ENCODE measurements at regions not wholly inside any gene's neighbourhood (a gene's known extent, or its start where the extent isn't known, plus 50 kb on each side); places are given as distances from the start of the nearest gene placed in this dataset.

GRCh38 chr6:8688821-8689220 is 253.5 kb upstream of the SLC35B3 start:
- intact Hi-C loops (cut with micrococcal nuclease), result no loop called here
- H3K4me1 ChIP-seq, result no peaks in the 10 kb centered on the region
- no peak overlapping the region for H3K27ac ChIP-seq (replicated peaks)
- H3K36me3 ChIP-seq, result no peaks in the 10 kb centered on the region
- no peaks in the 10 kb centered on the region for H3K9me3 ChIP-seq (replicated peaks)
- TF ChIP-seq CTCF (IDR thresholded peaks at IDR 0.05; ENCODE audit: borderline replicate concordance), result no peak
- no peaks in the 10 kb centered on the region for H3K27me3 ChIP-seq (ENCODE audit: low read depth)
- DNase-seq, result no peak
- H3K4me3 ChIP-seq, result no peak overlapping the region

DNA sequence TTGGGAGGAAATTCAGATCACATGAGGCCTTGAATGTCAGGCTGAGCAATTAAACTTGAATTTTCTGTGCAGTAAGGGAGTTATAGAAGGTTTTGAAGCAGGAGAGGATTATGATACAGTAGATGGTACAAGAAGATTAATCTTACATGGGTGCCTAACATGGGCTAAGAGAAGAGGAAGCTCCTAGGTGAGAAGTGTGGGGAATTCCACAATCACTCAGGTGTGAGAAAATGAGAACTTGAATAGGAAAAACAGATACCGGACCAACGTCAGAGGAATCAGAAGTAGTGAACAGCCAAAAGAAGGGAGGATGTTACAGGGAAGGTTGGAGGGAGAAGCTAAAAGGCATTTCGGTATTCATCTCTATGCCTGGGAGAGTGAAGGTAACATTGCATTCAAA is 250.7 kb upstream of the SLC35B3 start:
- no peak for TF ChIP-seq CTCF (IDR thresholded peaks at IDR 0.05; ENCODE audit: borderline replicate concordance)
- Histone ChIP-seq H3K9me3 (replicated peaks) (no peaks in the 10 kb centered on the region), H3K27ac (replicated peaks) (no peak overlapping the region), H3K27me3 (ENCODE audit: low read depth) (no peaks in the 10 kb centered on the region), H3K4me3 (no peak overlapping the region), H3K4me1 (no peaks in the 10 kb centered on the region), H3K36me3 (no peaks in the 10 kb centered on the region)
- intact Hi-C loops (cut with micrococcal nuclease), result no loop called here
- DNase-seq, result no peak

GRCh38 chr6:8683204-8683603 is 247.9 kb upstream of the SLC35B3 start:
- intact Hi-C loops (cut with micrococcal nuclease), result no loop called here
- Histone ChIP-seq H3K27ac (replicated peaks) (no peak overlapping the region), H3K9me3 (replicated peaks) (no peaks in the 10 kb centered on the region), H3K36me3 (no peaks in the 10 kb centered on the region), H3K27me3 (ENCODE audit: low read depth) (no peaks in the 10 kb centered on the region), H3K4me1 (no peaks in the 10 kb centered on the region), H3K4me3 (no peak overlapping the region)
- no peak for DNase-seq
- TF ChIP-seq CTCF (IDR thresholded peaks at IDR 0.05; ENCODE audit: borderline replicate concordance), result no peak

- H3K9me3 ChIP-seq (replicated peaks), result no peaks in the 10 kb centered on the region
- DNase-seq, result no peak
- H3K27ac ChIP-seq (replicated peaks), result no peak overlapping the region
- intact Hi-C loops (cut with micrococcal nuclease), result no loop called here
- no peak overlapping the region for H3K4me3 ChIP-seq
- H3K36me3 ChIP-seq, result no peaks in the 10 kb centered on the region
- H3K27me3 ChIP-seq (ENCODE audit: low read depth), result no peaks in the 10 kb centered on the region
- H3K4me1 ChIP-seq, result no peaks in the 10 kb centered on the region
- TF ChIP-seq CTCF (IDR thresholded peaks at IDR 0.05; ENCODE audit: borderline replicate concordance), result no peak
Measured at GRCh38 chr6:8679823-8680222, 244.5 kb upstream of the SLC35B3 start.

- intact Hi-C loops (cut with micrococcal nuclease), result no loop called here
- no peaks in the 10 kb centered on the region for H3K27me3 ChIP-seq (ENCODE audit: low read depth)
- H3K9me3 ChIP-seq (replicated peaks), result no peaks in the 10 kb centered on the region
- H3K36me3 ChIP-seq, result no peaks in the 10 kb centered on the region
- no peak overlapping the region for H3K4me3 ChIP-seq
- TF ChIP-seq CTCF (IDR thresholded peaks at IDR 0.05; ENCODE audit: borderline replicate concordance), result no peak
- H3K27ac ChIP-seq (replicated peaks), result no peak overlapping the region
- no peaks in the 10 kb centered on the region for H3K4me1 ChIP-seq
- DNase-seq, result no peak
Measured at GRCh38 chr6:8678466-8678865, 243.1 kb upstream of the SLC35B3 start.

DNA sequence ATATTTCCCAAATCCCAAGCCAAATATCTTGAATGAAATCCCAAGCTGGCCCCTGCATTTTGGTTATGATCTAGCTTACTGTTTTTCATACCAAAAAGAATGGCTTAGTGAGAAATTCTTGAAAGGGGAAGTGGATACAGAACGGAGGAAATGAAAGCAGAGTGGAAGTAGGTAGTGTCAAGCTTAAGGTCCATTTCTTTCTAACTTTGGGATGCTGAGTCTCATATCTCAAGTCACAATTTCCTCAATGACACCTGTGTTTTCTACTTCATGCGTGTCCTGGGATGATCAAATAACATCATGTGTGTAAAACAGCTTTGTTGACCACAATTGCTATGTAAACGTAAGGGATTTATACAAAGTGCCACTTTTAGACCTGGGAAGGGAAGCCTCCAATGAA is 238.8 kb upstream of the SLC35B3 start:
- DNase-seq, result no peak
- TF ChIP-seq CTCF (IDR thresholded peaks at IDR 0.05; ENCODE audit: borderline replicate concordance), result no peak
- H3K9me3 ChIP-seq (replicated peaks), result no peaks in the 10 kb centered on the region
- H3K36me3 ChIP-seq, result no peaks in the 10 kb centered on the region
- no peaks in the 10 kb centered on the region for H3K27me3 ChIP-seq (ENCODE audit: low read depth)
- H3K4me1 ChIP-seq, result no peaks in the 10 kb centered on the region
- intact Hi-C loops (cut with micrococcal nuclease), result no loop called here
- H3K4me3 ChIP-seq, result no peak overlapping the region
- H3K27ac ChIP-seq (replicated peaks), result no peak overlapping the region

All from left ventricle myocardium inferior (tissue), 1 donor.